GM12892 (cell line): ENCODE measurements at regions not wholly inside any gene's neighbourhood (a gene's known extent, or its start where the extent isn't known, plus 50 kb on each side); places are given as distances from the start of the nearest gene placed in this dataset.

Experiments
- POLR2A ChIP-seq: IDR thresholded peaks from 2 replicates; pipeline ENCODE4 v1.6.1; 2011; ENCODE audit warnings: low read depth, low read length, control low read depth
- POLR2AphosphoS5 ChIP-seq: IDR thresholded peaks from 2 replicates; pipeline ENCODE4 v1.6.1; 2011; ENCODE audit warnings: low read depth, low read length, control low read depth
- TAF1 ChIP-seq: IDR thresholded peaks from 2 replicates; pipeline ENCODE4 v1.6.1; 2011; ENCODE audit warnings: low read depth, mild to moderate bottlenecking, control low read depth, low read length, borderline replicate concordance

- TF ChIP-seq POLR2AphosphoS5: no peak
- TF ChIP-seq POLR2A: no peak
- TF ChIP-seq TAF1: no peak
Observed at GRCh38 chr5:93257616-93258015, 323.4 kb downstream of the NR2F1-AS1 start.
